ENCODE measurements at regions not wholly inside any gene's neighbourhood (a gene's known extent, or its start where the extent isn't known, plus 50 kb on each side); places are given as distances from the start of the nearest gene placed in this dataset.
"Not testable (repeated sequence)": the region's sequence is repeated elsewhere in the genome, so short reads cannot be mapped to it uniquely, and the experiment has no call there.

- not testable (repeated sequence) for DNase-seq
Measured at GRCh38 chr7:131662301-131662873, 106.0 kb upstream of the PODXL start.

- DNase-seq: no peak
Measured at GRCh38 chr7:131657881-131658280, 101.5 kb upstream of the PODXL start.

- no peak for DNase-seq
Measured at GRCh38 chr7:131656980-131657723, 100.7 kb upstream of the PODXL start.

- no peak for DNase-seq
Measured at GRCh38 chr7:131655866-131656265, 99.4 kb upstream of the PODXL start.

GRCh38 chr7:131655447-131655846 lies 99.0 kb upstream of the PODXL start:
- no peak for DNase-seq

- peak; percentile 63 to 84 for DNase-seq
Measured at GRCh38 chr7:131654668-131655326, 98.4 kb upstream of the PODXL start.

GRCh38 chr7:131654249-131654558 lies 97.8 kb upstream of the PODXL start:
- no peak for DNase-seq

GRCh38 chr7:131653418-131654248 lies 97.2 kb upstream of the PODXL start:
- DNase-seq: no peak

GRCh38 chr7:131652934-131653333 lies 96.5 kb upstream of the PODXL start:
- DNase-seq: no peak

- no peak for DNase-seq
Measured at GRCh38 chr7:131652194-131652593, 95.8 kb upstream of the PODXL start.

GRCh38 chr7:131649879-131650278 lies 93.5 kb upstream of the PODXL start:
- no peak for DNase-seq

- DNase-seq: no peak
Measured at GRCh38 chr7:131649003-131649541, 92.6 kb upstream of the PODXL start.

GRCh38 chr7:131648491-131648890 lies 92.1 kb upstream of the PODXL start:
- no peak for DNase-seq

- DNase-seq: no peak
Measured at GRCh38 chr7:131646203-131646602, 89.8 kb upstream of the PODXL start.

- DNase-seq: no peak
Measured at GRCh38 chr7:131642429-131642828, 86.0 kb upstream of the PODXL start.

- DNase-seq: no peak
Measured at GRCh38 chr7:131640686-131641085, 84.3 kb upstream of the PODXL start.

- DNase-seq: no peak
Measured at GRCh38 chr7:131638641-131639430, 82.4 kb upstream of the PODXL start.

GRCh38 chr7:131637859-131638258 lies 81.4 kb upstream of the PODXL start:
- DNase-seq: no peak

GRCh38 chr7:131636092-131636491 lies 79.7 kb upstream of the PODXL start:
- DNase-seq: no peak

GRCh38 chr7:131634197-131634596 lies 77.8 kb upstream of the PODXL start:
- DNase-seq: not testable (repeated sequence)

- DNase-seq: no peak
Measured at GRCh38 chr7:131633342-131633843, 77.0 kb upstream of the PODXL start.

GRCh38 chr7:131630427-131630826 lies 74.0 kb upstream of the PODXL start:
- no peak for DNase-seq
